HG03565 (cell line): ENCODE measurements at regions not wholly inside any gene's neighbourhood (a gene's known extent, or its start where the extent isn't known, plus 50 kb on each side); places are given as distances from the start of the nearest gene placed in this dataset.

ENCODE experiments used
- ATAC-seq: cut with Tn5 transposase; IDR thresholded peaks from one replicate; pipeline ENCODE4 v1.9.1; 2021; ENCODE audit warnings: mild to moderate bottlenecking, moderate library complexity; ENCODE audit not compliant: unreplicated experiment

DNA sequence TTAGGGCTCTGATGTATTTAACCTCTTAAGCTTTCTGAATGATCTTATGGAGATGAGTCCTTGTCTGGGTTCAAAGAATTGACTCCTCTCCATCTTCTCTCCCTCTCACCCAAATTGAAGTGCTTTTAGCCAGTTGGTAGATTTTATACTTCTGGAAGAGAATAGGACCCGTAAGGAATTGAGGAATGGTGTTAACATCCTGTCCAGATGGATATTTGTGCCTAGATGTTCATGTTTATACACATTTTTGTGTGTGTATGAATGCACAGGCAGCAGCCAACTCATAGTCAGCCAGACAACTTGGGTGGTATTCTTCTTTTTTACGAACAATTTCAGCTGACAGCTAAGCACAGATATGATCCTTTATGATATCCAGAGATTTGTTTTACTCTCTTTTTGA, 449.6 kb upstream of the RGS6 start:
- no peak for ATAC-seq

DNA sequence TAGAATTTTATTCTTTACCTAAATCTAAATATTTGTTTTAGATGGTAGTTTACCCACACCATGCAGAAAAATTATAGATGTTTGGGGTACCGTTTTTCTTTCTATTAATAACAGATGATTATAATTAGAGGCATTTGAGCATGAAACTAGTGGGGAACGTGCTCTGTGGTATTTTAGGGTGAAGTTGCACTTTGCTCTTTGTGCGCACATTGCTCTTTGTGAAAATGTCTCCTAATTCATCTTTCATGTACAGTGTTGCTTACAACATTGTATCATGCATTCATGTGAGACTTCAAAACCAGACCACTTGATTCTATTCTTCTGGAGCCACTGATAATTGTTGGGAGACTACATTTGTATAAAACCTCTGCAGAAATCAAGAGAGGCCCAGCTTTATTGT, 449.1 kb upstream of the RGS6 start:
- ATAC-seq = no peak

- ATAC-seq = no peak
Measured at GRCh38 chr14:71485833-71486232, 446.4 kb upstream of the RGS6 start.

- ATAC-seq = no peak
Measured at GRCh38 chr14:71486279-71486678, 445.9 kb upstream of the RGS6 start.

DNA sequence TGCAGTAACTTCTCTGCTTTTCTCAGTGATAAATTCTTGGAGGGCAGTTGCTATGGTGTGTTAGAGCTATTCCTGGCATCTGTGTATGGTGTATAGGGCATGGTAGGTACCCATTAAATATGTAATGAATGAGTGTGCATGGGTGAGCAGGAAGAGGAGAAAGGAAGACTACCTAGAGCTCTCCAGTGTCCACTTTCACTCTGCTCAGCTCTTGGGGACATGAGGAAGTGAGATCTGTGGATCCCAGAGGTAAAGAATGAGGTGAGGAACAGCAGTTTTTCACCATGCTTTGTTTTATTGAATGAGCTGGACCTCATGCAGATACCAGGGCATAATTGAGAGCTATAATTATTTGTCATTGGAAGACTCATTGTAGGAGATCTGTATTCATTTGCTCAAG, 444.8 kb upstream of the RGS6 start:
- ATAC-seq = no peak

- no peak for ATAC-seq
Measured at GRCh38 chr14:71487941-71488340, 444.3 kb upstream of the RGS6 start.

DNA sequence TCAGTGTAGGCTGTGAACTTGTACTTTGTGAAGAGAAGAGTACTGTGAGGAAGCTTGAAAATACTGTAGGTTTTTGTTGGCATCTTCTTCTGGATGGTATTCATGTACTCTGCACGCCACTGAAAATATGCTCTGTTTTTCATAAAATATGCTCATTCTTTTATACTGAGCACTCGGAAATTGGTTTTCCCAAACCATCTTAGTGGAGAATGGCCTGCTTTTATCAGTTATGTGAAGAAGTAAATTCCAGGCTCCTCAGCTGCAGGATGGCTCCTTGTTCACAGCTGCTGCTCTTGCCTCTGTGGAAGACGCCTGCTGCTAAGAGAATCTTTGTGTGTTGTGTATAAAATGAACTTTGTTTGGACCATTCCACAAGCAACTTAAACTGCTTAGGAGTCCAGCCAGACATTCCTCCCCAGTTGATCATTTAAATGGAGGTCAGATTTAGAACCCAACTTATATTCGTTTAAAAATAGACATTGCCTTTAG, 443.5 kb upstream of the RGS6 start:
- no peak for ATAC-seq

DNA sequence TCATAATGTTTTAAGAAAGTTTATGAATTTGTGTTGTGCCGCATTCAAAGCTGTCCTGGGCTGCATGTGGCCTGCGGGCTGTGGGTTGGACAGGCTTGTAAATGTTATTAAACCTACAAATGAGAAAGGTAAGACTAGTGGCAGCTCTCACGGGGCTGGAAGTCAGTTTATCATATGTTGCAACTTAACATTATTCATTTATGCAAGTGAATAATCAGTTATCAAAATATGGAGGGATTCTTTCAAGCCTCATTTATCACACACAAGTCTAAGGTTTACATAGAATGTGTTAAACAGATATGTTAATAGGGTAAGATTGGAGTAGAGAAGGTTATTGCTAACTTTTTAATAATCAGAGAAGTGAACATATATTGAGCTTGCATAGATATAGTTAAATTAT, 442.5 kb upstream of the RGS6 start:
- ATAC-seq = no peak

GRCh38 chr14:71491931-71492330, 440.3 kb upstream of the RGS6 start:
- no peak for ATAC-seq

DNA sequence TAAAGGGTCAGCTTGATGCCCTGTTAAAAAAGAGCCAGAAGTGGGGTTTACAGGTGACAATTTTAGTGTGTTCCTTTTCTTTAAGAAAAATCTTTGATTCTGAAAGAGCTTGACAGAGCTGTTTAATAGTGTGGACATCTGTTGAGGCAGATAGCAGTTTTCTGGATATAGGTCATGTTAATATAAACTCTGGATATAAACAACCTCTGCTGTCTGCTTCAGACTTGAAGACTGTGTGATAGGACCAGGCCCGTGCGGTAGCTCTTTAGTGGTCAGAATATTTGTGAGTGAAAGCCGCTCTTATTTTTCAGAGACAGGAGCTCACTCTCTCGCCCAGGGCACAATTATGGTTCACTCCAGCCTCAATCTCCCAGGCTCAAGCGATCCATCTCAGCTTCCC, 439.9 kb upstream of the RGS6 start:
- ATAC-seq = no peak

DNA sequence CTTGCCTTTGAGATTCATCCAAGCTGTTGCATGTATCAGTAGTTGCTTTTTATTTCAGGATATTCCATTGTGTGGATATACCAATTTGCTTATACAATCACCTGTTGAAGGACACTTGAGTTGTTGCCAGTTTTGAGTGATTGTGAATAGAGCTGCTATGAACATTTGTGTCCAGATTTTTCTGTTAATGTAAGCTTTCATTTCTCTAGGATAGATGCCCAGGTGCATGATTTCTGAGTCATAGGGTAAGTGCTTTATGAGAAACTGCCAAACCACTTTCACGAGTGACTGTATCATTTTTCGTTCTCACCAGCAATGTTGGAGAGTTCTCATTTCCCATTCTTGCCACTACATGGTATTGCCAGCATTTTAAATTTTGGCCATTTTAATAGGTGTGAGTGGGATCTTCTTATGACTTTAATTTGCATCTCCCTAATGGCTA, 434.6 kb upstream of the RGS6 start:
- ATAC-seq = peak; percentile 76

DNA sequence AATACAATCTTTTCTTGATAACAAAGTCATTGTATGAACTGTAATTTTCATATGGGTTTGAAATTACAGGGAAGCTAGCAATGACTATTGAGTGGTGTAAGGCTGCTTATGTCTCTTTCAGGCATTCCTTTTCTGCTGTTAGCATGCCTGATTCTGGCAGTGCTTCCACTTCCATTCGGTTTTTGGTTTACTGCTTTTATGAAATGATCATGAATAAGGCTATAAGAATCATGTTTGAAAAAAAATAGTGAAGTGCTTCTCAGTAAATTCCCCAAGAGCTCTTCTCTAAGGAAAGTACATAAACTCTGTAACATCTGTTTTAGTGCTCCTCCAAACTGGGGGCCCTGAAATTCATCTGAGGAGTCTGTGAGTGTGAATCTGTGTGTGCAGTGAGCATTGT, 434.0 kb upstream of the RGS6 start:
- ATAC-seq = peak; percentile 19

DNA sequence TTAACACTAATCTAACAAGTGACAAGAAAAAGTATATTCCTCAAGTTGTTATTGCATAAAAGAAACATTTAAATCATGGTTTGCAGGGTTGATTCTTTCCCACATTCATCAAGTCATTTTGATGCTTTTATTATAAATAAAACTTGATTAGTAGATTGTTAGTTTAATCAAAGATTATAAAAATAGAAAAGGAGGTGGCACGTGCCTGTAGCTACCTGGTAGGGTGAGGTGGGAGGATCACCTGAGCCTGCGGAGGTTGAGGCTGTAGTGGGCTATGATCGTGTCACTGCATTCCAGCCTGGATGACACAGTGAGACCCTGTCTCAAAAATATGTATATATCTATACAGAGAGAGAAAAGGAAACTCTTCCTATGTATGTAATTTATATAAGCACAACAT, 433.2 kb upstream of the RGS6 start:
- no peak for ATAC-seq

DNA sequence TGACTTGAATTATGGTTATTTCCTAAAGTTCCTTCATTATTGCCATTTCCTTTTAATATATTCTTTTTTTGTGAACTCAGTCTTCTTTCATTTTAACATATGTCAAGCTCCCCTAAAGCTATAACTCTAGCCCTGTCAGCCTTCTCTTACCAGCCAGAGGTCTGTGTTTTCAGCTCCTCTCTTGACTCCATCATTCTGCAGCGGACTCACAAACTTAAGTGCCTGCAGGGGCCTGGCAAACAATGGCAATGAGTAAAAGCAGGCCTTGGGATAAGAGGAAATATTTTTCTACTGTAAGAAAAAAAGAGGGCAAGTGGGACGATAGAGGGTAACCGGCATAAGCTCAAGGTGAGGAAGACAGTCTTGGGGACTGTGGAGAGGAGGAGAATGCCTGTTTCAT, 424.5 kb upstream of the RGS6 start:
- ATAC-seq = no peak

- no peak for ATAC-seq
Measured at GRCh38 chr14:71508901-71509300, 423.3 kb upstream of the RGS6 start.

GRCh38 chr14:71511152-71511551, 421.1 kb upstream of the RGS6 start:
- no peak for ATAC-seq

GRCh38 chr14:71514941-71515919, 417.0 kb upstream of the RGS6 start:
- no peak for ATAC-seq

DNA sequence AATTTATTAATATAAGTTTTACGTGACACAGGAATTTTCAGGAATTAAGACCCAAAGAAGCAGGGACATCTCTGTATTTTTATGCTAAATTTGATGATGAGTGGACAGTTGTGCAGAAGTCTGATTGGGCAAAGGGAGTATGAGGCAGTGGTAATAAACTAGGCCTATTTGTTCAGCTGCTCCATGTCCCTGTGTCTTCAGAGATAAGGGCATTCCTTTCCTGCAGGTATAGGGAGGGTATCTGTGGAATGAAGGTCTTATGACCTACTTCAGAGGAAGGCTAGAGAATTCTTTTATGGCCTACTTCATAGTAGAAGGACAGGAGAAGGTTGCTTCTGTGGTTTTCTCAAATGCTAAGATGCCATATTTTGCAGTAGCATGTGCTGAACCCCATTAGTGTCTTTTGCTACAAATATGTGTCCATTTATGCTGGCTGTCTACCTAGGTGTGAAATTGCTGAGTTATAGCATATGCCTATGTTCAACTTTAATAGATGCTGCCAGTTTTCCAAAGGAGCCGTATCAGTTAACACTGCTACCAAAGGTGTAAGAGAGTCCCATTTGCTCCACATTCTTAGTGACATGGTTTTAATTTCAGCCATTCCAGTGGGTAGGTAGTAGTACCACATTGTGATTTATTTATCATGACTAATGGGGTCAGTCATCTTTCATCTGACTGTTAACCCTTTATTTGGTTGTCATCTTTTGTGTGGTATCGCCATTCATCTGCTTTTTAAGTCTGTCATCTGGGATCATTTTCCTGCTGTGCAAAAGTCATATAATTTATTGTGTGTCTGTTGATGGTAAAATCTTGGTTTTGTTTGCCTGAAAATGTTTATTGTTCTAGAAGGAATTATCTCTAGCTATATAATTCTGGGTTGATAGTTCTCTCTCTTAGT, 410.7 kb upstream of the RGS6 start:
- ATAC-seq = no peak

DNA sequence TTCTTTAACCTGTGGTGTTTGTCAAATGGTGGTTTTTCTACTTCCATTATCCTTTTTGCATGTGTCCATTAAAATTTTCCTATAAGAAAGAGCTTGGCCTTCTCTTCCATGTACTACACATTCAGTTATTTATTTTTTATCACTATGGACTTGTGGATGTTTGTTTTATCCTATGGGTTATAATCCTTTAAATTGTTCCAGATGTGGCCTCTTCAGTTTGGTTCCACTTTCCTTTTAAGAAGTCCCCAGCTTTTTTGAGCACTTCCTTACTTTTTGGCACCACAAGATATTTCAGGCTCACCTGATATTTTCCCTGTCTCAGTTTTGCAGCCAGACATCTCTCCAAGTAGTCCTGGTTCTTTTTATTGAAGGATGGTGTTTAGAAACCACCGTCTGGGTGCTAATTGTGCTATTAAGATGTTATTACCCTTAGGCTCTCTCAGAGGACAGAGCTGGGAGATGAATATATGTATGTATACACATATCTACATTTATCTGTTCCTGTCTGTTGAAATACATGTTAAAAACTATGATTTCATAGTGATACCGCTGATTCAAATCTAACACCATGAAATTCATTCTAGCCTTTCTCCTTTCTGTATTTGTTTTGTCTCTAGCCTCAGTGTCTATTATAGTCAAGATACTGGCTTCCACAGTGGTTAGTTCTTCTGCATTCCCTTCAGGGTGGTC, 408.5 kb upstream of the RGS6 start:
- ATAC-seq = peak; percentile 84

DNA sequence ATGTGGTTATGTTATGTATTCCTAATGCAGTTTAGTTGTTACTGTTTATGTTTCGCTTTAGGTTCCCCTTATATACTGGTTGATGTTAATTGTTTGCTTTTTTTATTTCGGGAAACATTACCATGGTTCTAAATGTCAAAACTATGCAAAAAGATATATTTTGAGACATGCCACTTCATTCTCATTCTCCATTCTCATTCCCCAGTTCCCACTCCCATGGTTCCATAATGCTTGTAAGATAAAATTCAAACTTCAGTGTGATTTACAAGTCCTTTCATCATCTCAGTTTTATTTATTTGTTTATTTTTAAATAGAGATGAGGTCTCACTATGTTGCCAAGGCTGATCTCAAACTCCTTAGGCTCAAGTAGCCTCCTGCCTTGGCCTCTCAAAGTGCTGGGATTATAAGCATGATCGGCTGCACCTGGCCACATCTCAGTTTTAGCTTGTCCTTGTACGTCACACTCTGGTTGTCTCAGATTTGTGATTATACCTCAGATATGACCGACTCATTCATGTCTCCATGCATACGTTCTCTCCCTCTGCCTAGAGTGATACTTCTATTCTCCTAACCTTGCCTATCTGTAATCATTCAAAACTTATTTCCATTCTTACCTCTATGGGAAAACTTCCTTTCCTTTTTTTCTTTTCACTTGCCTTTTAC, 407.8 kb upstream of the RGS6 start:
- no peak for ATAC-seq
